NB4 (cell line): ENCODE measurements at regions not wholly inside any gene's neighbourhood (a gene's known extent, or its start where the extent isn't known, plus 50 kb on each side); places are given as distances from the start of the nearest gene placed in this dataset.

Experiments used
- CTCF ChIP-seq: IDR thresholded peaks from one replicate; pipeline ENCODE4 v1.5.1; 2012; ENCODE audit warnings: low read depth, low read length
- MYC ChIP-seq: IDR thresholded peaks from 2 replicates; pipeline ENCODE4 v1.6.1; 2011; ENCODE audit warnings: low read depth, low read length
- POLR2A ChIP-seq: IDR thresholded peaks from 2 replicates; pipeline ENCODE4 v1.6.1; 2011; ENCODE audit warnings: mild to moderate bottlenecking; ENCODE audit not compliant: insufficient read length; ENCODE audit errors: extremely low read depth
- TF ChIP-seq, protein P1 (sequence below): IDR thresholded peaks from 2 replicates; pipeline ENCODE4 v1.6.1; 2011; ENCODE audit warnings: low read depth, low read length

DNA sequence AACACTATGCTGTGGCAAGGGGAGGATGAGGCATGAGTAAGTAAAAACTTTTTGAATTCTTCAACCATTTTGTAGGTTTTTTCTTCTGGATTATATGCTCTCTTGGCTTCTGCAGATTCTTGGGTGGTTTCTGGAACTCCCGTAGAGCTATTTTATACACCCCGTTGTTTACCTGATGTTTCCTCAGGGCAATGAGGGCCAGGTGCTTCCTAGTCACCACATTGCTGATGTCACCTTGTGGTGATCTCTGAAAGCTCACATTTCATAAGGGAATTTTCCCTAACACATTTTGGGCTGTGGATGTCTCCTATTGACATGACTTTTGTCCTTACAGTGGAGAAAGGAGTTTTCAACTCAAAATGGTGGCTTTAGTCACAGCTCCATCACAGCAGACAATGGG, 356.6 kb downstream of the PLA2G4A start:
- TF ChIP-seq CTCF (no peak), POLR2A (no peak), MYC (no peak)
- TF ChIP-seq, protein P1, sequence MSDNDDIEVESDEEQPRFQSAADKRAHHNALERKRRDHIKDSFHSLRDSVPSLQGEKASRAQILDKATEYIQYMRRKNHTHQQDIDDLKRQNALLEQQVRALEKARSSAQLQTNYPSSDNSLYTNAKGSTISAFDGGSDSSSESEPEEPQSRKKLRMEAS: no peak
